SK-N-SH (cell line): ENCODE measurements at regions not wholly inside any gene's neighbourhood (a gene's known extent, or its start where the extent isn't known, plus 50 kb on each side); places are given as distances from the start of the nearest gene placed in this dataset.

ENCODE experiments used
- CTCF ChIA-PET: fragments of 300-600, 350-600 bp; formaldehyde crosslinking; extraction: SDS; loops from one replicate; lab custom pipeline; 2021; lab: Yijun Ruan, JAX
- POLR2A ChIA-PET: fragments of 350-600 bp; sonication (Branson Sonifier 250); formaldehyde crosslinking; extraction: SDS; loops from one replicate; lab custom pipeline; 2020; ENCODE audit warnings: antibody characterized with exemption, inconsistent platforms; lab: Yijun Ruan, JAX
- DNase-seq: peaks from one replicate; pipeline ENCODE4 v3.0.0; 2012
- H2AFZ ChIP-seq: fragments of 200-600 bp; sonication (generic); 2 replicates; pipeline ENCODE4 v1.8.1; 2016; ENCODE audit warnings: antibody characterized with exemption, mild to moderate bottlenecking, low read depth
- H3F3A ChIP-seq: fragments of 200-600 bp; sonication (generic); replicated peaks from 2 replicates; pipeline ENCODE3; 2016; ENCODE audit warnings: antibody characterized with exemption, mild to moderate bottlenecking; ENCODE audit not compliant: insufficient read depth
- H3K27ac ChIP-seq, 2 experiments: fragments of 200-500 bp in 1 of 2; fragments of 200-600 bp in 1 of 2; sonication (Bioruptor generic) in 1 of 2; sonication (generic), shearing (Covaris generic) in 1 of 2; 2 replicates each; pipeline versions ENCODE4 v1.5.1 to v1.6.1; 2014 to 2016; ENCODE audit warnings: low read depth in 2 of 2, inconsistent platforms in 1 of 2, low read length in 1 of 2, mild to moderate bottlenecking in 1 of 2, mixed read lengths in 1 of 2
- H3K27me3 ChIP-seq: fragments of 200-600 bp; sonication (generic), shearing (Covaris generic); 2 replicates; pipeline ENCODE4 v1.6.1; 2016; ENCODE audit warnings: mixed run types; ENCODE audit not compliant: insufficient read depth
- H3K36me3 ChIP-seq, 2 experiments: fragments of 200-500 bp in 1 of 2; fragments of 200-600 bp in 1 of 2; sonication (Bioruptor generic) in 1 of 2; sonication (generic) in 1 of 2; replicated peaks in 1 of 2; 2 replicates each; pipeline versions ENCODE3 to v1.5.1; 2014 to 2016; ENCODE audit warnings: low read length in 1 of 2, mild to moderate bottlenecking in 1 of 2; ENCODE audit not compliant: insufficient read depth in 2 of 2, control insufficient read depth in 1 of 2
- H3K4me1 ChIP-seq, 2 experiments: fragments of 200-500 bp in 1 of 2; fragments of 200-600 bp in 1 of 2; sonication (Bioruptor generic) in 1 of 2; sonication (generic), shearing (Covaris generic) in 1 of 2; 2 replicates each; pipeline versions ENCODE4 v1.5.1 to v1.6.1; 2014 to 2016; ENCODE audit warnings: low read depth in 1 of 2, low read length in 1 of 2, mixed run types in 1 of 2; ENCODE audit not compliant: insufficient read depth in 2 of 2, control insufficient read depth in 1 of 2
- H3K4me2 ChIP-seq: fragments of 200-600 bp; sonication (generic), shearing (Covaris generic); 2 replicates; pipeline ENCODE4 v1.6.1; 2017; ENCODE audit warnings: mixed run types
- H3K4me3 ChIP-seq, 2 experiments: fragments of 200-500 bp in 1 of 2; fragments of 200-600 bp in 1 of 2; sonication (Bioruptor generic) in 1 of 2; sonication (generic), shearing (Covaris generic) in 1 of 2; 2 replicates each; pipeline versions ENCODE4 v1.5.1 to v1.8.1; 2014 to 2016; ENCODE audit warnings: low read depth in 2 of 2, inconsistent platforms in 1 of 2, low read length in 1 of 2, mild to moderate bottlenecking in 1 of 2, mixed read lengths in 1 of 2, moderate library complexity in 1 of 2
- H3K79me2 ChIP-seq: fragments of 200-600 bp; sonication (generic); 2 replicates; pipeline ENCODE4 v1.8.1; 2017; ENCODE audit warnings: mild to moderate bottlenecking; ENCODE audit not compliant: insufficient read depth
- H3K9ac ChIP-seq: fragments of 200-600 bp; sonication (generic); 2 replicates; pipeline ENCODE4 v1.6.1; 2017; ENCODE audit warnings: mixed run types
- H3K9me2 ChIP-seq: fragments of 200-600 bp; sonication (generic); 2 replicates; pipeline ENCODE4 v1.6.1; 2017; ENCODE audit warnings: mixed run types
- H3K9me3 ChIP-seq: fragments of 200-600 bp; sonication (generic); 2 replicates; pipeline ENCODE4 v1.6.1; 2017; ENCODE audit warnings: mixed run types, mild to moderate bottlenecking, moderate library complexity
- H4K20me1 ChIP-seq: fragments of 200-600 bp; sonication (generic); 2 replicates; pipeline ENCODE4 v1.6.1; 2017; ENCODE audit warnings: mild to moderate bottlenecking, mixed run types; ENCODE audit not compliant: insufficient read depth
- CHD2 ChIP-seq: fragments of 150-350 bp; IDR thresholded peaks from 2 replicates; pipeline ENCODE4 v1.6.1; 2018; ENCODE audit warnings: low read length; ENCODE audit not compliant: partially characterized antibody
- EP300 ChIP-seq, 2 experiments: IDR thresholded peaks; 2 replicates each; pipeline versions ENCODE4 v1.4.0 to v1.6.1; 2012; ENCODE audit warnings: borderline replicate concordance in 1 of 2, low read depth in 1 of 2, low read length in 1 of 2
- EZH2phosphoT487 ChIP-seq: fragments of 200-600 bp; sonication (generic); IDR thresholded peaks from 2 replicates; pipeline ENCODE4 v1.6.1; 2017; ENCODE audit warnings: low read depth, mixed run types, mild to moderate bottlenecking, antibody characterized with exemption, moderate library complexity, borderline replicate concordance
- FOXM1 ChIP-seq: IDR thresholded peaks from 2 replicates; pipeline ENCODE4 v1.4.0; 2012; ENCODE audit warnings: low read depth, mild to moderate bottlenecking
- GATA2 ChIP-seq: sonication (generic); formaldehyde crosslinking; IDR thresholded peaks from 2 replicates; pipeline ENCODE4 v1.5.0; 2020; ENCODE audit warnings: mild to moderate bottlenecking, missing genetic modification reagents
- JUND ChIP-seq: IDR thresholded peaks from 2 replicates; pipeline ENCODE4 v1.4.0; 2012
- MAX ChIP-seq: IDR thresholded peaks from 2 replicates; pipeline ENCODE4 v1.4.0; 2012; ENCODE audit warnings: low read depth
- NRF1 ChIP-seq: IDR thresholded peaks from 2 replicates; pipeline ENCODE4 v1.6.1; 2012; ENCODE audit warnings: low read depth, mild to moderate bottlenecking, low read length
- POLR2AphosphoS5 ChIP-seq: IDR thresholded peaks from 2 replicates; pipeline ENCODE4 v1.6.1; 2012; ENCODE audit warnings: low read depth, low read length
- RAD21 ChIP-seq: IDR thresholded peaks from 2 replicates; pipeline ENCODE4 v1.6.1; 2012; ENCODE audit warnings: mild to moderate bottlenecking, low read length
- SIN3A ChIP-seq: IDR thresholded peaks from 2 replicates; pipeline ENCODE4 v1.6.1; 2012; ENCODE audit warnings: low read depth, mild to moderate bottlenecking, low read length, moderate library complexity, borderline replicate concordance
- TCF12 ChIP-seq: IDR thresholded peaks from 2 replicates; pipeline ENCODE4 v1.4.0; 2012
- USF2 ChIP-seq: fragments of 150-350 bp; IDR thresholded peaks from 2 replicates; pipeline ENCODE4 v1.6.1; 2017; ENCODE audit warnings: antibody characterized with exemption, low read length, low read depth, borderline replicate concordance
- WGBS: methylation state at CpG from one replicate; pipeline ENCODE4 v1.1.6; 2017; ENCODE audit warnings: low lambda C conversion rate; 5-methylcytosine and 5-hydroxymethylcytosine counted together

GRCh38 chr14:71595441-71595840 is 336.8 kb upstream of the RGS6 start:
- Histone ChIP-seq H3K27me3 (no peaks in the 10 kb centered on the region), H3K9me2 (no peaks in the 10 kb centered on the region), H3K4me1 (peaks cover 33 to 38% of the 10 kb centered on the region in 2 experiments), H3K9ac (no peak overlapping the region), H3K27ac (peak overlapping the region; percentile 19 to 93; a peak in 3 of 4 replicates), H2AFZ (no peak overlapping the region)
- CTCF ChIA-PET = interaction anchor here (0.5 to 1.4 kb wide), 7 partner anchors 9 to 157 kb away, joined by 3 to 7 read pairs (median 3); no protein-coding TSS in a partner anchor
- TF ChIP-seq JUND (no peak), POLR2AphosphoS5 (no peak), TCF12 (peak; percentile 39; the same call in 1 of the 2 replicates), EP300 (IDR thresholded peaks at IDR 0.05; ENCODE audit: borderline replicate concordance in 1 of 2, low read depth in 1 of 2, low read length in 1 of 2) (peak in 1 of 2 experiments; percentile 82; a peak in 2 of 4 replicates), RAD21 (0 out of 2 replicates have a peak, but pooled peaks have one; percentile 25), CHD2 (peak; percentile 38), GATA2 (CRISPR knock-in tag) (peak; percentile 14; the same call in 1 of the 2 replicates), FOXM1 (no peak), NRF1 (no peak)
- TF ChIP-seq, all 33 proteins: peak for 5
- H3F3A ChIP-seq = peaks cover 16% of the 10 kb centered on the region
- peaks cover 86% of the 10 kb centered on the region for H3K79me2 ChIP-seq
- no peaks in the 10 kb centered on the region for H4K20me1 ChIP-seq
- POLR2A ChIA-PET = interaction anchor here (1.4 kb wide), 2 partner anchors 9 to 11 kb away, joined by 3 to 10 read pairs; no protein-coding TSS in a partner anchor
- H3K9me3 ChIP-seq = 0 out of 2 replicates have a peak, but pooled peaks cover under 1% of the 10 kb centered on the region
- H3K36me3 ChIP-seq = peaks cover 0 to 16% of the 10 kb centered on the region in 2 experiments
- no peak overlapping the region for H3K4me3 ChIP-seq
- H3K4me2 ChIP-seq = peak overlapping the region; percentile 70
- 70% methylated on average over 3 of the region's 3 CpGs for WGBS
- DNase-seq = peak; percentile 55

- Histone ChIP-seq H3K9me3 (0 out of 2 replicates have a peak, but pooled peaks cover 6% of the 10 kb centered on the region), H3K4me3 (no peak overlapping the region), H3K9ac (no peak overlapping the region), H3K27ac (no peak overlapping the region; a peak in 1 of 4 replicates), H4K20me1 (no peaks in the 10 kb centered on the region), H3K36me3 (peaks cover 0 to 24% of the 10 kb centered on the region in 2 experiments), H2AFZ (no peak overlapping the region), H3K79me2 (peaks cover 96% of the 10 kb centered on the region), H3K9me2 (no peaks in the 10 kb centered on the region), H3K4me1 (peaks cover 22 to 30% of the 10 kb centered on the region in 2 experiments), H3F3A (peaks cover 3% of the 10 kb centered on the region), H3K4me2 (no peak overlapping the region), H3K27me3 (no peaks in the 10 kb centered on the region)
- CTCF ChIA-PET = interaction anchor here (0.9 kb wide), 1 partner anchor 571 kb away, joined by 3 read pairs; no protein-coding TSS in a partner anchor
- TF ChIP-seq SIN3A (no peak), MAX (no peak), USF2 (no peak), EZH2phosphoT487 (no peak)
- POLR2A ChIA-PET = interaction anchor here (0.7 kb wide), 1 partner anchor 276 kb away, joined by 3 read pairs; no protein-coding TSS in a partner anchor
- DNase-seq = no peak
- 85% methylated on average over 2 of the region's 2 CpGs for WGBS
Observed at GRCh38 chr14:71597287-71597920, 334.8 kb upstream of the RGS6 start.
